NB4 (cell line): ENCODE measurements at regions not wholly inside any gene's neighbourhood (a gene's known extent, or its start where the extent isn't known, plus 50 kb on each side); places are given as distances from the start of the nearest gene placed in this dataset.

ENCODE experiments used
- DNase-seq: peaks from one replicate; pipeline ENCODE4 v3.0.0; 2010; ENCODE audit warnings: low read depth
- H3K4me3 ChIP-seq: one replicate; pipeline ENCODE4 v1.5.1; 2011; ENCODE audit warnings: mild to moderate bottlenecking, low read depth, low read length, moderate library complexity
- MYC ChIP-seq: IDR thresholded peaks from 2 replicates; pipeline ENCODE4 v1.6.1; 2011; ENCODE audit warnings: low read depth, low read length
- POLR2A ChIP-seq: IDR thresholded peaks from 2 replicates; pipeline ENCODE4 v1.6.1; 2011; ENCODE audit warnings: mild to moderate bottlenecking; ENCODE audit not compliant: insufficient read length; ENCODE audit errors: extremely low read depth
- TF ChIP-seq, protein P1 (sequence below): IDR thresholded peaks from 2 replicates; pipeline ENCODE4 v1.6.1; 2011; ENCODE audit warnings: low read depth, low read length
- TF ChIP-seq, protein P2 (sequence below): IDR thresholded peaks from one replicate; pipeline ENCODE4 v1.5.1; 2012; ENCODE audit warnings: low read depth, low read length

DNA sequence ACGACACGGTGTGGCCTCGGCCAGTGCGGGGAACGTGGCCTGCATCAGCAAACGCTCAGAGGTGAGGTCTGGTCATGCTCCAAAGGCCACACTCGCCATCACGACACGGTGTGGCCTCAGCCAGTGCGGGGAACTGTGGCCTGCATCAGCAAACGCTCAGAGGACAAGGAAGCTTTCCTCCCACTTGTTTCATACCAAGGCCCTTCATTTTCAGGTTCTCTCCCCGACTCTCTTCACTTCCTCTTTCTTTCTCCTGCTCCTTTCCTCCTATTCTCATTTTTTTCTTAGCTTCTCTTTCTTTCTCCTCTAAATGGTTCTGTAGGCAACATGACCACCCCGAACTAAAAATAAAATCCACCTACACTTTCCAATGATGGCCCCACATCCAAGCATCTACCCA lies 384.4 kb upstream of the SHH start:
- no peak for TF ChIP-seq POLR2A
- TF ChIP-seq MYC: no peak
- TF ChIP-seq, protein P1, sequence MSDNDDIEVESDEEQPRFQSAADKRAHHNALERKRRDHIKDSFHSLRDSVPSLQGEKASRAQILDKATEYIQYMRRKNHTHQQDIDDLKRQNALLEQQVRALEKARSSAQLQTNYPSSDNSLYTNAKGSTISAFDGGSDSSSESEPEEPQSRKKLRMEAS: no peak
- TF ChIP-seq, protein P2, sequence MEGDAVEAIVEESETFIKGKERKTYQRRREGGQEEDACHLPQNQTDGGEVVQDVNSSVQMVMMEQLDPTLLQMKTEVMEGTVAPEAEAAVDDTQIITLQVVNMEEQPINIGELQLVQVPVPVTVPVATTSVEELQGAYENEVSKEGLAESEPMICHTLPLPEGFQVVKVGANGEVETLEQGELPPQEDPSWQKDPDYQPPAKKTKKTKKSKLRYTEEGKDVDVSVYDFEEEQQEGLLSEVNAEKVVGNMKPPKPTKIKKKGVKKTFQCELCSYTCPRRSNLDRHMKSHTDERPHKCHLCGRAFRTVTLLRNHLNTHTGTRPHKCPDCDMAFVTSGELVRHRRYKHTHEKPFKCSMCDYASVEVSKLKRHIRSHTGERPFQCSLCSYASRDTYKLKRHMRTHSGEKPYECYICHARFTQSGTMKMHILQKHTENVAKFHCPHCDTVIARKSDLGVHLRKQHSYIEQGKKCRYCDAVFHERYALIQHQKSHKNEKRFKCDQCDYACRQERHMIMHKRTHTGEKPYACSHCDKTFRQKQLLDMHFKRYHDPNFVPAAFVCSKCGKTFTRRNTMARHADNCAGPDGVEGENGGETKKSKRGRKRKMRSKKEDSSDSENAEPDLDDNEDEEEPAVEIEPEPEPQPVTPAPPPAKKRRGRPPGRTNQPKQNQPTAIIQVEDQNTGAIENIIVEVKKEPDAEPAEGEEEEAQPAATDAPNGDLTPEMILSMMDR: no peak
- no peak overlapping the region for H3K4me3 ChIP-seq
- DNase-seq: peak; percentile 37

DNA sequence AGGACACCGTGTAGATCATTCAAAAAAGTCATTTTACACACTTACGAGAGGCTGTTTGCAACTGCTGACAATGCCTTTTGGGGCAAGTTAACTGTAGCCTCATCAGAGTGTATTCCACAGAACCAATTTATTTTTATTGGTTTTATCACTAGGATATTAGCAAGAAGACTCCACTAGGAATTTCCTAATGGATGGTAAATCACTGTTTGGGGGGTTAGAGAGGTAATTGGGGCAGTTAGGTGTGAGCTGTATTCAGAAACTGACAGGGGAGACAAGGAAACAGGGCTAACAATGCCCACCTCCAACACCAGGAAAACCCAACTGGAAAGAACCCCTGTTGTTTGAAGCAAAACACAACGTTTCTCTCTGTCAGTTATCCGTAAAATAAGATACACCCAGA lies 383.0 kb upstream of the SHH start:
- TF ChIP-seq, protein P2: no peak
- TF ChIP-seq MYC (no peak), POLR2A (no peak)
- TF ChIP-seq, protein P1: no peak
- H3K4me3 ChIP-seq: no peak overlapping the region
- DNase-seq: no peak

DNA sequence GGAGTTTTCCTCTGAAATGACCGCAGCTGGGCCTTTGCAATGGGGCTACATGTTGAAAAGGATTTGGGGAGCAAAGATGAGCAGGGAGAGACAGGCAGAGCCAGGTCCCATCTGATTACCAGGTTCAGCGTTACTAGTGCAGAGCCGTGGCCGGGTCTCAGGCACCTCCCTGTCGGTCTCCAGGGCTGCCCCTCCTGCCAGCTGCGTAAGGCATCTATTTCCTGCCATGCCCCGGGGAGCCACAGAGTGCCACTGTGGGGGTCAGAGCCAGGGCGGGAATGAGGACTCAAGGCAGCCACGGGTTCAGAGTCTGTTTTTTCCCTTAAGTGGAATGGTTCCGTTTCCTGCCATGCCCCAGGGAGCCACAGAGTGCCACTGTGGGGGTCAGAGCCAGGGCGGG lies 382.6 kb upstream of the SHH start:
- TF ChIP-seq, protein P1: no peak

DNA sequence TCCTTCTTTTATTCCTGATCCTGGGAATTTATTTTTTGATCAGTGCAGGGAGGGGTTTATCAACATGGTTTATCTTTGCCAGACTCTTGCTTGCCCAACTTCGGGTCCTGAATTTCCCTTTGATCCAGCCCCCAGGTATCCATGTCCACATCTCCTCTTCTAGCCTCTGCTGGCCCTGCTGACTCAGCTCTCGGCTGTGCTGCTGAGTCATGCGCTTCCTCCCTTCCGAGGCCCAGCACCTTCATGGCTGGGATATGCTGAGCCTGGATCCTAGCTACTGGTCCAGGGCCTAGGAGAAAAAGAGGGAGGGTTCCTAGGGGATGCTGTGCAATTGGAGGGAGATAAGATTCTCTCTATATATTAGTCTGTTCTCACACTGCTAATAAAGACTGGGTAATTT lies 380.7 kb upstream of the SHH start:
- H3K4me3 ChIP-seq: no peak overlapping the region
- DNase-seq: no peak
- TF ChIP-seq, protein P1: no peak
- TF ChIP-seq, protein P2: no peak

More for the DNA sequence above, 382.6 kb upstream of the SHH start:
- no peak overlapping the region for H3K4me3 ChIP-seq
- DNase-seq: no peak

DNA sequence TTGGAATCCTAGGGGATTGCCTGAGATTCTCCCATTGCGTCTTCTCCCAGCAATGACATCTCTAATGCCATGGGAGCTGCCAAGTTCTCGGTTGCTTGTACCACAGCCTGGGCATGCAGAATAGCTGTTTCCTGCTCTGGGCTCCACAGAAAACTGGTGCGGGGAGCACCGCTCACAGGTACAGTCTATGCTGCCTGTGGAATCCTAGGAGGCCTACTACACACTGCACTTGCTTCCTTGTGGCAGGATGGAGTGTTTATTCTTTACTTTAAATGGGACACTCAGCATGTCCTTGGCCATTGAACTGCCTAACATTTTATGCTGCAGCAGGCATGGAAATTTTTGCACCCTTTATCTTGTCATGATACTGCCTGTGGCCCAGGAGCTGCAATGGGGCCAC lies 378.8 kb upstream of the SHH start:
- TF ChIP-seq POLR2A: no peak
- TF ChIP-seq, protein P1: no peak
- TF ChIP-seq, protein P2: no peak
- TF ChIP-seq MYC: no peak
- DNase-seq: no peak

DNA sequence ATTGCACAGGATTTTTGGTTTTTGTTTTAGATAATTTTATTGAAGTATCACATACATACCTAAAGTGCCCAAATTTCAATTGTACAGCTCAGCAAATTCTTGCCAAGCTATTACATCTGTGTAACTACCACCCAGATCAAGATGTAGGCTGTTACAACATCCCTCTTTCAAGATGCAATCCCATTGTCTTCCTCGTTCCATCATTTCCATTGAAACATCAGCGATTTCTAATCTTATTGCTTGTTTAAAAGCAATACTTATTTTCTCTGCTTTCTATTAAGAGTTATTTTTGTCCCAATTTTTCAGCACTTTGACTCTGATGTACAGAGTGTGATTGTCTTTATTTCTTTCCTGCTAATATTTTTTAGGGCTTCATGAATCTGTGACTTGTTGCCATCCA lies 372.8 kb upstream of the SHH start:
- DNase-seq: no peak
- TF ChIP-seq, protein P2: no peak
- TF ChIP-seq POLR2A: no peak
- H3K4me3 ChIP-seq: no peak overlapping the region

More for the DNA sequence above, 378.8 kb upstream of the SHH start:
- no peak overlapping the region for H3K4me3 ChIP-seq
